ENCODE measurements at regions not wholly inside any gene's neighbourhood (a gene's known extent, or its start where the extent isn't known, plus 50 kb on each side); places are given as distances from the start of the nearest gene placed in this dataset.

GRCh38 chr12:66831495-66831894 lies 152.6 kb upstream of the GRIP1 start:
- H3K4me1 ChIP-seq = no peaks in the 10 kb centered on the region
- H3K27me3 ChIP-seq (ENCODE audit: low read depth) = no peaks in the 10 kb centered on the region
- no peak overlapping the region for H3K27ac ChIP-seq (replicated peaks)
- no peak for DNase-seq
- H3K36me3 ChIP-seq = no peaks in the 10 kb centered on the region
- no peaks in the 10 kb centered on the region for H3K9me3 ChIP-seq (replicated peaks)
- TF ChIP-seq CTCF (IDR thresholded peaks at IDR 0.05; ENCODE audit: borderline replicate concordance) = no peak
- intact Hi-C loops (cut with micrococcal nuclease) = no loop called here
- H3K4me3 ChIP-seq = no peak overlapping the region

- TF ChIP-seq CTCF (IDR thresholded peaks at IDR 0.05; ENCODE audit: borderline replicate concordance) = no peak
Measured at GRCh38 chr12:66832997-66833396, 154.1 kb upstream of the GRIP1 start.

GRCh38 chr12:66836623-66837310 lies 157.9 kb upstream of the GRIP1 start:
- no peak overlapping the region for H3K27ac ChIP-seq (replicated peaks)
- no peak for DNase-seq
- no peaks in the 10 kb centered on the region for H3K36me3 ChIP-seq
- H3K9me3 ChIP-seq (replicated peaks) = no peaks in the 10 kb centered on the region
- TF ChIP-seq CTCF (IDR thresholded peaks at IDR 0.05; ENCODE audit: borderline replicate concordance) = no peak
- no peak overlapping the region for H3K4me3 ChIP-seq
- no peaks in the 10 kb centered on the region for H3K27me3 ChIP-seq (ENCODE audit: low read depth)
- intact Hi-C loops (cut with micrococcal nuclease) = no loop called here
- H3K4me1 ChIP-seq = no peaks in the 10 kb centered on the region

More at GRCh38 chr12:66832997-66833396, 154.1 kb upstream of the GRIP1 start:
- DNase-seq = no peak
- Histone ChIP-seq H3K4me3 (no peak overlapping the region), H3K27me3 (ENCODE audit: low read depth) (no peaks in the 10 kb centered on the region), H3K9me3 (replicated peaks) (no peaks in the 10 kb centered on the region), H3K27ac (replicated peaks) (no peak overlapping the region), H3K4me1 (no peaks in the 10 kb centered on the region), H3K36me3 (no peaks in the 10 kb centered on the region)
- intact Hi-C loops (cut with micrococcal nuclease) = no loop called here

GRCh38 chr12:66837311-66837627 lies 158.4 kb upstream of the GRIP1 start:
- Histone ChIP-seq H3K27ac (replicated peaks) (no peak overlapping the region), H3K36me3 (no peaks in the 10 kb centered on the region), H3K9me3 (replicated peaks) (no peaks in the 10 kb centered on the region), H3K4me3 (no peak overlapping the region), H3K4me1 (no peaks in the 10 kb centered on the region), H3K27me3 (ENCODE audit: low read depth) (no peaks in the 10 kb centered on the region)
- TF ChIP-seq CTCF (IDR thresholded peaks at IDR 0.05; ENCODE audit: borderline replicate concordance) = no peak
- no peak for DNase-seq
- intact Hi-C loops (cut with micrococcal nuclease) = no loop called here

GRCh38 chr12:66838366-66838765 lies 159.5 kb upstream of the GRIP1 start:
- no peaks in the 10 kb centered on the region for H3K27me3 ChIP-seq (ENCODE audit: low read depth)
- no peak overlapping the region for H3K4me3 ChIP-seq
- H3K9me3 ChIP-seq (replicated peaks) = no peaks in the 10 kb centered on the region
- H3K4me1 ChIP-seq = no peaks in the 10 kb centered on the region
- no peak for DNase-seq
- no peak overlapping the region for H3K27ac ChIP-seq (replicated peaks)
- intact Hi-C loops (cut with micrococcal nuclease) = no loop called here
- TF ChIP-seq CTCF (IDR thresholded peaks at IDR 0.05; ENCODE audit: borderline replicate concordance) = no peak
- no peaks in the 10 kb centered on the region for H3K36me3 ChIP-seq

Measured in left ventricle myocardium inferior (tissue), 1 donor.